ENCODE measurements at regions not wholly inside any gene's neighbourhood (a gene's known extent, or its start where the extent isn't known, plus 50 kb on each side); places are given as distances from the start of the nearest gene placed in this dataset.

DNA sequence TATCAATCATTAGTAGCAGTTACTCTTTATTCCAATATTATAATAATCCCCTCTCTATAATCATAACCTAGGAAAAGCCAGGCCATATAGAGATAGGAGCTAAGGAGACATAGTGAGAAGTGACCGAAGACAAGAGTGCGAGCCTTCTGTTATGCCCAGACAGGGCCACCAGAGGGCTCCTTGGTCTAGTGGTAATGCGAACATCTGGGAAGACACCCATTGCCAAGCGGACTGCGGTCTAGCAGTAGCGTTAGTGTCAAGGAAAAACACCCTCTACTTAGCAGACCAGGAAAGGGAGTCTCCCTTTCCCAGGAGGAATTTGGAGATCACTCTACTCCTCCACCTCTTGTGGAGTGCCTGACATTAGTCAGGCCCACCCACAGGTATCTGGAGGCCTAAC, 920.9 kb downstream of the CDY2B start:
- TF ChIP-seq, protein P1, sequence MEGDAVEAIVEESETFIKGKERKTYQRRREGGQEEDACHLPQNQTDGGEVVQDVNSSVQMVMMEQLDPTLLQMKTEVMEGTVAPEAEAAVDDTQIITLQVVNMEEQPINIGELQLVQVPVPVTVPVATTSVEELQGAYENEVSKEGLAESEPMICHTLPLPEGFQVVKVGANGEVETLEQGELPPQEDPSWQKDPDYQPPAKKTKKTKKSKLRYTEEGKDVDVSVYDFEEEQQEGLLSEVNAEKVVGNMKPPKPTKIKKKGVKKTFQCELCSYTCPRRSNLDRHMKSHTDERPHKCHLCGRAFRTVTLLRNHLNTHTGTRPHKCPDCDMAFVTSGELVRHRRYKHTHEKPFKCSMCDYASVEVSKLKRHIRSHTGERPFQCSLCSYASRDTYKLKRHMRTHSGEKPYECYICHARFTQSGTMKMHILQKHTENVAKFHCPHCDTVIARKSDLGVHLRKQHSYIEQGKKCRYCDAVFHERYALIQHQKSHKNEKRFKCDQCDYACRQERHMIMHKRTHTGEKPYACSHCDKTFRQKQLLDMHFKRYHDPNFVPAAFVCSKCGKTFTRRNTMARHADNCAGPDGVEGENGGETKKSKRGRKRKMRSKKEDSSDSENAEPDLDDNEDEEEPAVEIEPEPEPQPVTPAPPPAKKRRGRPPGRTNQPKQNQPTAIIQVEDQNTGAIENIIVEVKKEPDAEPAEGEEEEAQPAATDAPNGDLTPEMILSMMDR (IDR thresholded peaks at IDR 0.05), result no peak
- TF ChIP-seq POLR2A (IDR thresholded peaks at IDR 0.05), result no peak
